GM19452 (cell line): ENCODE measurements at regions not wholly inside any gene's neighbourhood (a gene's known extent, or its start where the extent isn't known, plus 50 kb on each side); places are given as distances from the start of the nearest gene placed in this dataset.
"Not testable (repeated sequence)": the region's sequence is repeated elsewhere in the genome, so short reads cannot be mapped to it uniquely, and the experiment has no call there.

Experiments used
- ATAC-seq: cut with Tn5 transposase; IDR thresholded peaks from one replicate; pipeline ENCODE4 v1.9.1; 2021; ENCODE audit not compliant: unreplicated experiment

- ATAC-seq: no peak
These were observed 137.7 kb downstream of the AHR start for GRCh38 chr7:17436126-17436525.

GRCh38 chr7:17437586-17437985 lies 139.1 kb downstream of the AHR start:
- ATAC-seq: no peak

GRCh38 chr7:17440025-17440784 lies 141.8 kb downstream of the AHR start:
- not testable (repeated sequence) for ATAC-seq

GRCh38 chr7:17440831-17441230 lies 142.4 kb downstream of the AHR start:
- no peak for ATAC-seq

- ATAC-seq: no peak
These were observed 143.1 kb downstream of the AHR start for GRCh38 chr7:17441557-17441956.

- ATAC-seq: no peak
These were observed 145.7 kb downstream of the AHR start for GRCh38 chr7:17444151-17444550.

- no peak for ATAC-seq
These were observed 146.2 kb downstream of the AHR start for GRCh38 chr7:17444673-17445072.

- no peak for ATAC-seq
These were observed 147.9 kb downstream of the AHR start for GRCh38 chr7:17446340-17446739.

GRCh38 chr7:17447728-17448478 lies 149.5 kb downstream of the AHR start:
- no peak for ATAC-seq

- ATAC-seq: no peak
These were observed 150.3 kb downstream of the AHR start for GRCh38 chr7:17448479-17449423.

- no peak for ATAC-seq
These were observed 158.1 kb downstream of the AHR start for GRCh38 chr7:17456541-17456940.

- no peak for ATAC-seq
These were observed 161.5 kb downstream of the AHR start for GRCh38 chr7:17460001-17460400.

GRCh38 chr7:17460665-17461064 lies 162.2 kb downstream of the AHR start:
- no peak for ATAC-seq

- no peak for ATAC-seq
These were observed 163.7 kb downstream of the AHR start for GRCh38 chr7:17462131-17462631.

- ATAC-seq: no peak
These were observed 165.1 kb downstream of the AHR start for GRCh38 chr7:17463511-17464085.

- no peak for ATAC-seq
These were observed 167.8 kb downstream of the AHR start for GRCh38 chr7:17466216-17466615.

- no peak for ATAC-seq
These were observed 169.0 kb downstream of the AHR start for GRCh38 chr7:17467386-17467945.

- ATAC-seq: no peak
These were observed 172.9 kb downstream of the AHR start for GRCh38 chr7:17471325-17471724.

GRCh38 chr7:17472518-17472917 lies 174.1 kb downstream of the AHR start:
- ATAC-seq: no peak

GRCh38 chr7:17472939-17473338 lies 174.5 kb downstream of the AHR start:
- no peak for ATAC-seq
